Right forelimb (tissue), 1 donor: ENCODE measurements at regions not wholly inside any gene's neighbourhood (a gene's known extent, or its start where the extent isn't known, plus 50 kb on each side); places are given as distances from the start of the nearest gene placed in this dataset.
"Not testable (repeated sequence)": the region's sequence is repeated elsewhere in the genome, so short reads cannot be mapped to it uniquely, and the experiment has no call there.

Experiments used
- DNase-seq: peaks from one replicate; pipeline ENCODE4 v3.0.0-alpha.2; 2018

DNA sequence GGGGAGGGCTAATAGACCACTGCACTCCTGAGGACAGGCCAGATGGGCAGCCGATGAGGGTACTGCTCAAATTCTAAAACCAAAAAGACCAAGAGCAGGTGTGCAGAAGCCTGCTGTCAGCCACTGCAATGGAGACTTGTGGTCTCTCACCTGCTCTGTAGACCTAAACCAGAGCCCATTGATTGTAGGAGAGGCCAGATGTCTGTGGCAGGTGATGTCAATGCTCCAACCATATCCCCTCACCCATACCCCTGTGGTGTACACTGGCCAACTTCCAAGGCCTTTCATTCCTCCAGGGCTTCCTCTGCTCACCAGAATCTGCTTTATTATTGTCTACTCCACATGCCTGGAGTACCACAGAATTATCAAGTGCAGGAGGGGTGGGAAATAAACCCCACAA lies 116.9 kb upstream of the CHST15 start:
- no peak for DNase-seq

- no peak for DNase-seq
These were observed 114.0 kb upstream of the CHST15 start for GRCh38 chr10:124207391-124207790.

DNA sequence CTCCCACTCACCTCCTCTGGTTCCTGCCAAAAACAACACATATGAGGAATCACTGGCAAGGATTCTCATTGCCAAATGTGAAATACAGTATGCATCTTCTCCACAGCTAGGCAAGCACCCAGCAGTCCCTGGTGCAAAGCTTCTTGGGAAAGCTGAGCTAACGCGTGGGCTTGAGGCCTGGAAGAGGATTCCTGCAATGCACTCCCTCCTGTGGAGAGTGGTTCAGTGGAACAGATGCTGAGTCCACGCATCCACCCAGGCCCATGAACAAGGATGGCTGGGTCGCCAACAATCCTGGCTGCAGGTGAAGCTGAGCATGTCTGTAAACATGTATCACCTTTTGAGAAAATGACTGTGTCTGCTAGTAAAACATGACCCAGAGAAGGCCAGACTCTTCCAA lies 113.2 kb upstream of the CHST15 start:
- DNase-seq = no peak

- no peak for DNase-seq
These were observed 112.0 kb upstream of the CHST15 start for GRCh38 chr10:124205432-124205831.

DNA sequence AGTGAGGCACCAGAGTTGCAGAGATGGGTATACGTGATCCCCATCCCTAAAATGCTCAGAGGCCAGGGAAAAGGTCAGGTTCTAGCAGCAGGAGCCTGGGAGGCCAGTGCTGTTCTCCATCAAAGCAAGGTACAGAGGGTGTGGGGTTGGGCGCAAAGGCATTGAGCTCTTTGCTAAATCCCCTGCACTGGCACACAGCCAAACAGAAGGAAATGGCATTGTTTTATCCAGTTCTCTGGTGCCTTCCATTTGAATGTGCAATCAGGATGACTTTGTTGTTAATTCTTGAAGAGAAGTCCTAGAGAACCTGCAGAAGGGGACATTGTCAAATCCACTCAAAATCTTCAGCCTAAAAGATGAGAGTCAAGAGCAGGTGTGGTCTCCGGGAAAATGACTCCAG lies 111.3 kb upstream of the CHST15 start:
- DNase-seq = no peak

GRCh38 chr10:124200011-124200410 lies 106.6 kb upstream of the CHST15 start:
- DNase-seq = no peak

DNA sequence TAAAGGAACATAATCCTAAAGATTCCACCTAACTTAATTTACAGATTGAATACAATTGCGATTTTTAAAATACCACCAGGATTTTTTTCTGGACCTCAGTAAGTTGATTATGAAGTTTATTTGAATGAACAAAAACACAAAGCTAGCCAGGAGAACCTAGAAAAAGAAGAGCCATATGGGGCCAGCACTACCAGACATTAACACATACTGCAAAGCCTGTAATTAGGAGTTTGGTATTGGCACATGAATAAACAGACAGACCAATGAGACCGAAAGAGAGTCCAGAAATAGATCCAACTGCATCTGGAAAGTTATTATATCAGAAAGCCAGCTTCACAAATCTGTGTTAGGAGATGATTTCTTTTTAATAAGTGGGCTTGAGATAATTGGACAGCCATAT lies 105.5 kb upstream of the CHST15 start:
- DNase-seq = no peak

DNA sequence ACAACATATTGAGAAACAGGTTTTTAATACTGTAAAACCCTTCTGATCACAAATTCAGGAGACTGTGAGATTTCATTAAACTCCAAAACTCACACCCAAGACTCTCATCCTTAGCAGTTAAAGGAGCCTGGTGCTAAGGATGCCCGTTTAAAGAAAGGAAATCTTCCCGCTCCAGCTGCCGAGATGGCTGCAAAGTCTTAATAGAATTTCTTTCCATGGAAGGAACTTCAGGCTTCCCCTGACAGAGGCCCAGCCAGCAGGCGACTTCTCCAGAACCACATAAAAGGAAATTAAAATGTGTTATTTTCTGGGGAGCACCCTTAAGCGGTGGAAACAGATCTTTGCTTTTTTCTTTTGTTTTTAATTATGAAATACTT lies 104.7 kb upstream of the CHST15 start:
- peak; percentile 45 for DNase-seq

DNA sequence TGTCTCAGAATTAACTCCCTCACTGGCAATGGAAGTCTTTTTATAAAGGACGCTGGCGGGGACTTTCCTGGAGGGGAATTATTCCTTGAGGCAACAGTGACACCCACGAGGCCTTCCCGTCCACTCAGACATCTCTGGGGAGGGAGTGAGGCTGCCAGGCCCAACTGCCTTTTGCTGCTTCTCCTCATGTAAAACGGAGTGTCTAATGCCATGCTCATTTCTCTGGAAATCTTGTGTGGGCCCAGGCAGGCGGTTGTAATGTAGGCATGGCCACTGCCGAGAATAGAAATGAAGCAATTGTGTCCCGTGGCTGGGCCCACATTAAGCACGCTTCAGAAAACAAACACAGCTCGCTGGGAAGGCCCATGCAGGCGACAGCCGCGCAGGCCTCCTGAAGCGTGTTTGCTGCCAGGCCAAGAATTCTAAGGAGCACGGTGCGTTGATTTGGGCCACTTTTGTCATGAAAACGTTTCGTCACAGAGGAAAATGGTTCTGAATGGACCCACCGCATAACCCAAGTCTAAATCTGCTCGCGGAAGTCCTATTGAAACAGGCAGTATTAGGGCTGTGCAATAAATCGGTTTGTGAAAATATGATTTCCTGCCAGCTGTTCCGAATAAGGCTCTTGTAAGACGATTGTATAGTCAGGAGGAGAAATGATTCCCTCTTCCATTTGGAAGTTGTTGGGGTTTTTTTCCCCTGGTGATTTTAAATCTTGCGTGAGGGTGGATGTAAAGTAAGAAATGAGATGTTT lies 104.2 kb upstream of the CHST15 start:
- peak; percentile 56 for DNase-seq

DNA sequence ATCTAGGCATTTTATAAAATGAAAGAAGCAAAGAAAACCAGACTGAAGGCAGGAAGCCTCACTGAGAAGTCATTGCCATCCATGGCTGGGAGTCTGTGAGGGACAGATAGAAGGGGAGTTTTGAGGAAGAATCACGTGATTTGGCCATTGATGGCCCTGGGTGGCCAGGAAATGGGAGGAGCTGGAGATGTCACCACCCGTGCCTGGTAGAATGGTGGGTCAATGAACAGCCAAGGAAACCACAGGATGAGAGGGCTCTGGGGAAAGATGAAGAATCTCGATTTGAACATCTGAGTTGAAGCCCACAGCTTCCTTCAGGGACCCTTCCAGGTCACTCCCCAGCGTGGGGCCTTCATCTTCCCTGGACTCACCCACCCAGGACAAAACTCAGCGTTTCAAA lies 103.3 kb upstream of the CHST15 start:
- DNase-seq = peak; percentile 38

GRCh38 chr10:124194199-124194824 lies 100.9 kb upstream of the CHST15 start:
- peak; percentile 16 for DNase-seq

DNA sequence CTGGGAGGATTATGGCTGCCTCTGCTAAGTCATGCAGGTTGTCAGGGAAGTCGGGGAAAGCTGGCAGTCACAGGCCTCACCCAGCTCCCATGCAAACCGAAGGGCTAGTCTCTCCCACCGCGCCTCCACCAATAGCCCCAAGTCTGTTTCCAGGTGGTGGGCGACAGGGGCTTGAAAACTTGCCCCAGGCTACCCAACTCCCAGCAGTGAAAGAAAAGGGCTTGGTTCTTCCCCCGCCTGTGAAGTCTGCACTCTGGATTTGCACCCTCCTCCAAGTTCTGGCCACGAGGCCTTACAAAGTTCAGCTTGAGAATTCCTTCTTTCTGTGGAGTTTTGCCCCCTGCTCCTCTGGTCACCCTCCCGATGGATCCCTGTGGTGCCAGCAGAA lies 99.9 kb upstream of the CHST15 start:
- no peak for DNase-seq

DNA sequence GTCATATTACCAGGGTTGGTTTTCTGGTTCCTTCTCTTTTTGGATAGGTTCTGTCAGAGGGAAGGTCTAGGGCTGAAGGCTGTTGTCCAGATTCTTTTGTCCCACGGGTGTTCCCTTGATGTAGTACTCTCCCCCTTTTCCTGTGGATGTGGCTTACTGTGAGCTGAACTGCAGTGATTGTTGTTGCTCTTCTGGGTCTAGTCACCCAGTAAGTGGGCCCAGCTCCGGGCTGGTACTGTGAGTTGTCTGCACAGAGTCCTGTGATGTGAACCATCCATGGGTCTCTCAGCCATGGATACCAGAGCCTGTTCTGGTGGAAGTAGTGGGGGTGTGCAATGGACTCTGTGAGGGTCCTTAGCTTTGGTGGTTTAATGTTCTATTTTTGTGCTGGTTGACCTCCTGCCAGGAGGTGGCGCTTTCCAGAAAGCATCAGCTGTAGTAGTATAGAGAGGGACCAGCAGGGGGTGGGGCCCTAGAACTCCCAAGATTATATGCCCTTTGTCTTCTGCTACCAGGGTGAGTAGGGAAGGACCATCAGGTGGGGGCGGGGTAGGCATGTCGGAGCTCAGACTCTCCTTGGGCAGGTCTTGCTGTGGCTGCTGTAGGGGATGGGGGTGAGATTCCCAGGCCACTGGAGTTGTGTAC lies 99.4 kb upstream of the CHST15 start:
- not testable (repeated sequence) for DNase-seq

GRCh38 chr10:124190476-124190875 lies 97.1 kb upstream of the CHST15 start:
- not testable (repeated sequence) for DNase-seq

GRCh38 chr10:124186956-124187355 lies 93.6 kb upstream of the CHST15 start:
- DNase-seq = no peak

GRCh38 chr10:124185084-124185483 lies 91.7 kb upstream of the CHST15 start:
- no peak for DNase-seq

- DNase-seq = no peak
These were observed 90.9 kb upstream of the CHST15 start for GRCh38 chr10:124184208-124184830.

- no peak for DNase-seq
These were observed 90.2 kb upstream of the CHST15 start for GRCh38 chr10:124183617-124184016.

GRCh38 chr10:124182088-124182541 lies 88.7 kb upstream of the CHST15 start:
- DNase-seq = no peak

DNA sequence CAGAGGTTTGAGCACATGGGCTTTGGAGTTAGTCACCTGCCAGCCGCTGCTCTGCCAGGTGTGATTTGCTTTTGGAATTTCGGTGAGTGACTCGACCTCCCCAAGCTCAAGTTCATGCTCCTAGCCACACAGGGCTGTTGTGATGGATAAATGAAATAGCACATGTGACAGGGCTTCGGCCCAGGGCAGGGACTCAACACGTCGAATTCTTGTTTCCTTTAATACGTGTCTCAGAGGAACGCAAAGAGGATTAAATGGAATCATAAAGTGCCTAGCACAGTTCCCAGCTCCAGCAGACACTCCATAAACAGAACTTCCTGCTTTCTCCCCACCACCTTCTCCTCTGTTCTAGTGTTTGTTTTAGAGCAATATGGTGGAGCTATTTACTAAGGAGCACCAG lies 88.3 kb upstream of the CHST15 start:
- no peak for DNase-seq

- no peak for DNase-seq
These were observed 87.7 kb upstream of the CHST15 start for GRCh38 chr10:124180947-124181549.

DNA sequence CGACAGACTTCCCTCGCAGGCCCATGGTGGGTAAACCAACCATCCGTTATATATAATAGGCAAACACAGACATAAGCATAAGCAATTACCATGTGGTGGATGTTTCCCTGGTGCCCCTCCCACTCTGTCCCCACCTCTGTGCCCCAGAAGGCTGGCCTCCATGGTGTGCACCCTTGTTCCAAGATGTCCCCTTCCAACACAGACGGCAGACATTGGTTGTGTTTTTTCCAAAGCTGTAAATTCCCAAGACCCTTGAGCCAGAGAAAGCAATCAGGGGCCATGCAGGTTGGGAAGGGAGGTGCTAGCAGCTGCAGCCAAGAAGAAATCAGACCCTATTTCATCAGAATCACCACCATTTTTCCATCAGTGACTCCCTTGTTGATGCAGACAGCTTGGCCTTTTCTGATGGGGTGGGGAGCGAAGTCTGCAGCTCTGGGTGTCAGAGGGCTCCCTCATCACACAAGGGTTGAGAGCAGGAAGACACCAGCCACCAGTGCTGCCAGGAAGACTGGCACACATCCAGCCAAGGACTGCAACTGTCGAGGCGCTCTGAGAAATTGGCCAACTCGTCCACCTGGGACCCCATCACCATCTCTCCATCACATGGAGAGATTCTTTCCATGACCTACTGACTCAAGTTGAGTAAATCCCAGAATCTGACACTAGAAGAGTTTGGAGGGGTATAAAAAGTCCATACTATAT lies 86.8 kb upstream of the CHST15 start:
- no peak for DNase-seq
